IMR-90 (cell line): ENCODE measurements at regions not wholly inside any gene's neighbourhood (a gene's known extent, or its start where the extent isn't known, plus 50 kb on each side); places are given as distances from the start of the nearest gene placed in this dataset.

Source experiments
- ATAC-seq: fragments of 200-7000 bp; cut with Tn5 transposase; 2 replicates; pipeline ENCODE4 v1.9.1; 2020; ENCODE audit warnings: low read depth, mild to moderate bottlenecking, moderate library complexity
- BruUV-seq: library from RNA; stranded (reverse); fragments of 400-500 nt; replicated peaks from 2 replicates; lab custom pipeline; 2021; lab: Mats Ljungman, UMichigan
- CTCF ChIA-PET: fragments of 300-600 bp; formaldehyde crosslinking; extraction: SDS; loops from one replicate; lab custom pipeline; 2021; ENCODE audit warnings: antibody characterized with exemption; lab: Yijun Ruan, JAX
- POLR2A ChIA-PET: fragments of 300-600 bp; sonication (Branson Sonifier 250); formaldehyde crosslinking; loops from one replicate; lab custom pipeline; 2022; ENCODE audit warnings: antibody characterized with exemption; ENCODE audit not compliant: unreplicated experiment; lab: Charles Lee
- DNase-seq: peaks from one replicate; pipeline ENCODE4 v3.0.0; 2013
- H2AFZ ChIP-seq: replicated peaks from 2 replicates; pipeline ENCODE3; 2013; ENCODE audit warnings: low read length, mild to moderate bottlenecking; ENCODE audit not compliant: poor library complexity
- H2AK5ac ChIP-seq: 2 replicates; pipeline ENCODE4 v1.6.1; 2013; ENCODE audit warnings: low read depth, low read length, inconsistent platforms
- H2AK9ac ChIP-seq: replicated peaks from 2 replicates; pipeline ENCODE3; 2013; ENCODE audit warnings: mild to moderate bottlenecking, low read depth, low read length, moderate library complexity; ENCODE audit not compliant: poor library complexity
- H2BK120ac ChIP-seq: 2 replicates; pipeline ENCODE4 v1.6.1; 2013; ENCODE audit warnings: low read depth, low read length, inconsistent platforms
- H2BK15ac ChIP-seq: 3 replicates; pipeline ENCODE4 v1.6.1; 2013; ENCODE audit warnings: low read depth, low read length, inconsistent platforms
- H2BK20ac ChIP-seq: 2 replicates; pipeline ENCODE4 v1.6.1; 2013; ENCODE audit warnings: low read depth, mild to moderate bottlenecking, inconsistent platforms, low read length, moderate library complexity
- H2BK5ac ChIP-seq: 2 replicates; pipeline ENCODE4 v1.6.1; 2013; ENCODE audit warnings: mild to moderate bottlenecking, low read depth, low read length, inconsistent platforms; ENCODE audit not compliant: poor library complexity, severe bottlenecking
- H3K14ac ChIP-seq: replicated peaks from 2 replicates; pipeline ENCODE4 v1.6.1; 2013; ENCODE audit warnings: low read depth, low read length, inconsistent platforms
- H3K18ac ChIP-seq: 2 replicates; pipeline ENCODE4 v1.6.1; 2013; ENCODE audit warnings: low read depth, low read length, control low read depth
- H3K23ac ChIP-seq: 2 replicates; pipeline ENCODE4 v1.6.1; 2013; ENCODE audit warnings: low read depth, low read length, inconsistent platforms
- H3K27ac ChIP-seq: 2 replicates; pipeline ENCODE4 v1.5.1; 2013; ENCODE audit warnings: mild to moderate bottlenecking, control low read depth, low read length; ENCODE audit not compliant: insufficient read depth
- H3K27me3 ChIP-seq: 2 replicates; pipeline ENCODE4 v1.6.1; 2013; ENCODE audit warnings: low read length; ENCODE audit not compliant: control insufficient read depth, insufficient read depth
- H3K36me3 ChIP-seq: 2 replicates; pipeline ENCODE4 v1.6.1; 2013; ENCODE audit warnings: low read length, mixed read lengths; ENCODE audit not compliant: control insufficient read depth, insufficient read depth
- H3K4ac ChIP-seq: 2 replicates; pipeline ENCODE4 v1.6.1; 2013; ENCODE audit warnings: low read depth, low read length, inconsistent platforms
- H3K4me1 ChIP-seq: 2 replicates; pipeline ENCODE4 v1.6.1; 2013; ENCODE audit warnings: low read length, mixed read lengths; ENCODE audit not compliant: control insufficient read depth, insufficient read depth
- H3K4me2 ChIP-seq: 2 replicates; pipeline ENCODE4 v1.6.1; 2013; ENCODE audit warnings: low read depth, mild to moderate bottlenecking, control low read depth, low read length, moderate library complexity
- H3K4me3 ChIP-seq: 2 replicates; pipeline ENCODE4 v1.5.1; 2013; ENCODE audit warnings: low read depth, mild to moderate bottlenecking, control low read depth, low read length, moderate library complexity; ENCODE audit not compliant: insufficient read depth
- H3K56ac ChIP-seq: 2 replicates; pipeline ENCODE4 v1.6.1; 2013; ENCODE audit warnings: low read length, inconsistent platforms; ENCODE audit not compliant: insufficient read depth; ENCODE audit errors: extremely low read depth
- H3K79me1 ChIP-seq, 2 experiments: 2 replicates each; pipeline ENCODE4 v1.6.1; 2013; ENCODE audit warnings: low read length in 2 of 2, inconsistent platforms in 1 of 2, low read depth in 1 of 2
- H3K9ac ChIP-seq: 2 replicates; pipeline ENCODE4 v1.6.1; 2013; ENCODE audit warnings: low read depth, low read length, control low read depth
- H3K9me1 ChIP-seq: 2 replicates; pipeline ENCODE4 v1.6.1; 2013; ENCODE audit warnings: low read length, inconsistent platforms; ENCODE audit not compliant: insufficient read depth
- H3K9me3 ChIP-seq: 2 replicates; pipeline ENCODE4 v1.6.1; 2013; ENCODE audit warnings: low read length; ENCODE audit not compliant: control insufficient read depth, insufficient read depth
- H4K20me1 ChIP-seq: 2 replicates; pipeline ENCODE4 v1.6.1; 2013; ENCODE audit warnings: low read length, inconsistent platforms; ENCODE audit not compliant: insufficient read depth
- H4K5ac ChIP-seq: 2 replicates; pipeline ENCODE4 v1.6.1; 2013; ENCODE audit warnings: mild to moderate bottlenecking, low read depth, low read length, control low read depth
- H4K8ac ChIP-seq, 2 experiments: 2 replicates each; pipeline ENCODE4 v1.6.1; 2013; ENCODE audit warnings: low read depth in 2 of 2, low read length in 2 of 2, control low read depth in 1 of 2, inconsistent platforms in 1 of 2
- H4K91ac ChIP-seq: 2 replicates; pipeline ENCODE4 v1.6.1; 2013; ENCODE audit warnings: low read depth, low read length, inconsistent platforms; ENCODE audit not compliant: insufficient read depth
- BHLHE40 ChIP-seq: fragments of 150-350 bp; IDR thresholded peaks from 2 replicates; pipeline ENCODE4 v1.6.1; 2016; ENCODE audit warnings: mild to moderate bottlenecking, low read depth, low read length
- CEBPB ChIP-seq: IDR thresholded peaks from 2 replicates; pipeline ENCODE4 v1.6.1; 2012; ENCODE audit warnings: low read depth, low read length, improper control_type of control experiment
- CHD1 ChIP-seq: IDR thresholded peaks from 2 replicates; pipeline ENCODE4 v1.6.1; 2012; ENCODE audit warnings: low read depth, low read length, improper control_type of control experiment
- ELK1 ChIP-seq: fragments of 150-350 bp; IDR thresholded peaks from 2 replicates; pipeline ENCODE4 v1.6.1; 2016; ENCODE audit warnings: low read depth, mild to moderate bottlenecking, low read length, moderate library complexity, borderline replicate concordance
- FOS ChIP-seq: fragments of 150-350 bp; IDR thresholded peaks from 2 replicates; pipeline ENCODE4 v1.6.1; 2016; ENCODE audit warnings: low read depth, low read length
- MAFK ChIP-seq: IDR thresholded peaks from 2 replicates; pipeline ENCODE4 v1.6.1; 2012; ENCODE audit warnings: low read depth, low read length, improper control_type of control experiment
- MAZ ChIP-seq: IDR thresholded peaks from 2 replicates; pipeline ENCODE4 v1.6.1; 2012; ENCODE audit warnings: low read depth, mild to moderate bottlenecking, low read length, improper control_type of control experiment, moderate library complexity, borderline replicate concordance
- MXI1 ChIP-seq: IDR thresholded peaks from 2 replicates; pipeline ENCODE4 v1.6.1; 2012; ENCODE audit warnings: low read depth, mild to moderate bottlenecking, low read length, moderate library complexity, borderline replicate concordance
- NFE2L2 ChIP-seq: fragments of 150-350 bp; IDR thresholded peaks from 2 replicates; pipeline ENCODE4 v1.6.1; 2016; ENCODE audit warnings: low read depth, mild to moderate bottlenecking, low read length
- POLR2A ChIP-seq: IDR thresholded peaks from 2 replicates; pipeline ENCODE4 v1.6.1; 2012; ENCODE audit warnings: mild to moderate bottlenecking, low read depth, low read length
- RAD21 ChIP-seq: IDR thresholded peaks from 2 replicates; pipeline ENCODE4 v1.6.1; 2012; ENCODE audit warnings: low read length, improper control_type of control experiment
- RCOR1 ChIP-seq: IDR thresholded peaks from 2 replicates; pipeline ENCODE4 v1.6.1; 2012; ENCODE audit warnings: mild to moderate bottlenecking, low read length, improper control_type of control experiment; ENCODE audit not compliant: insufficient replicate concordance
- RFX5 ChIP-seq: IDR thresholded peaks from 2 replicates; pipeline ENCODE4 v1.8.0; 2012; ENCODE audit warnings: low read depth, mild to moderate bottlenecking, low read length, moderate library complexity
- WGBS, 2 experiments: methylation state at CpG; one replicate each; pipeline versions ENCODE4 v1.1.5 to v1.1.7; 2013; ENCODE audit warnings: missing lambda C conversion rate in 2 of 2; ENCODE audit not compliant: insufficient read length in 1 of 2; ENCODE audit errors: extremely low coverage in 2 of 2; 5-methylcytosine and 5-hydroxymethylcytosine counted together
- dilution Hi-C: fragments of 300-500 bp; cut with HindIII; formaldehyde crosslinking; loops from one replicate; pipeline ENCODE4 v1.14.3; 2018; ENCODE audit warnings: low sequenced_read_pairs; ENCODE audit not compliant: unreplicated experiment
- in situ Hi-C: fragments of 300-500 bp; cut with MboI; formaldehyde crosslinking; loops from 3 replicates; pipeline ENCODE4 v1.14.3; 2019; ENCODE audit warnings: low sequenced_read_pairs, inconsistent platforms, mixed read lengths
- intact Hi-C: fragments of 100-400 bp; cut with micrococcal nuclease; formaldehyde crosslinking; loops from 2 replicates; pipeline ENCODE4 v1.10.0; 2022
- TF ChIP-seq, protein P1 (sequence below): conservative IDR thresholded peaks from 2 replicates; pipeline ENCODE4 v1.5.1; 2012; ENCODE audit warnings: mild to moderate bottlenecking, low read depth, low read length, improper control_type of control experiment
- TF ChIP-seq, protein P2 (sequence below): fragments of 150-350 bp; IDR thresholded peaks from 2 replicates; pipeline ENCODE4 v1.6.1; 2017; ENCODE audit warnings: mild to moderate bottlenecking, antibody characterized with exemption, low read length, low read depth

GRCh38 chr18:51611326-51611725 is 413.8 kb upstream of the MEX3C start:
- Histone ChIP-seq H3K27ac (no peak overlapping the region), H2AK5ac (no peak overlapping the region), H4K20me1 (no peaks in the 10 kb centered on the region), H3K79me1 (no peaks in the 10 kb centered on the region), H2BK5ac (no peak overlapping the region), H3K14ac (no peak overlapping the region), H3K9me3 (peaks cover 6% of the 10 kb centered on the region), H4K91ac (no peak overlapping the region), H4K8ac (no peak overlapping the region), H3K4me1 (no peaks in the 10 kb centered on the region), H2BK15ac (no peak overlapping the region), H3K23ac (no peak overlapping the region), H2BK20ac (no peak overlapping the region), H3K4me2 (no peak overlapping the region), H2BK120ac (no peak overlapping the region), H3K36me3 (no peaks in the 10 kb centered on the region), H3K4ac (no peak overlapping the region), H3K4me3 (no peak overlapping the region), H3K18ac (no peak overlapping the region), H2AK9ac (no peak overlapping the region), H3K9me1 (no peaks in the 10 kb centered on the region), H3K27me3 (no peaks in the 10 kb centered on the region), H3K56ac (no peak overlapping the region), H3K9ac (no peak overlapping the region), H4K5ac (no peak overlapping the region), H2AFZ (no peak overlapping the region)
- ChIA-PET POLR2A (no interaction called here), CTCF (no interaction called here)
- dilution Hi-C loops = no loop called here
- TF ChIP-seq, protein P1, sequence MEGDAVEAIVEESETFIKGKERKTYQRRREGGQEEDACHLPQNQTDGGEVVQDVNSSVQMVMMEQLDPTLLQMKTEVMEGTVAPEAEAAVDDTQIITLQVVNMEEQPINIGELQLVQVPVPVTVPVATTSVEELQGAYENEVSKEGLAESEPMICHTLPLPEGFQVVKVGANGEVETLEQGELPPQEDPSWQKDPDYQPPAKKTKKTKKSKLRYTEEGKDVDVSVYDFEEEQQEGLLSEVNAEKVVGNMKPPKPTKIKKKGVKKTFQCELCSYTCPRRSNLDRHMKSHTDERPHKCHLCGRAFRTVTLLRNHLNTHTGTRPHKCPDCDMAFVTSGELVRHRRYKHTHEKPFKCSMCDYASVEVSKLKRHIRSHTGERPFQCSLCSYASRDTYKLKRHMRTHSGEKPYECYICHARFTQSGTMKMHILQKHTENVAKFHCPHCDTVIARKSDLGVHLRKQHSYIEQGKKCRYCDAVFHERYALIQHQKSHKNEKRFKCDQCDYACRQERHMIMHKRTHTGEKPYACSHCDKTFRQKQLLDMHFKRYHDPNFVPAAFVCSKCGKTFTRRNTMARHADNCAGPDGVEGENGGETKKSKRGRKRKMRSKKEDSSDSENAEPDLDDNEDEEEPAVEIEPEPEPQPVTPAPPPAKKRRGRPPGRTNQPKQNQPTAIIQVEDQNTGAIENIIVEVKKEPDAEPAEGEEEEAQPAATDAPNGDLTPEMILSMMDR = no peak
- TF ChIP-seq NFE2L2 (no peak), ELK1 (no peak), MAFK (no peak), RAD21 (no peak), BHLHE40 (no peak), FOS (no peak), RCOR1 (no peak), CHD1 (no peak), MXI1 (no peak), RFX5 (no peak), CEBPB (no peak), MAZ (no peak), POLR2A (no peak)
- TF ChIP-seq, protein P2, sequence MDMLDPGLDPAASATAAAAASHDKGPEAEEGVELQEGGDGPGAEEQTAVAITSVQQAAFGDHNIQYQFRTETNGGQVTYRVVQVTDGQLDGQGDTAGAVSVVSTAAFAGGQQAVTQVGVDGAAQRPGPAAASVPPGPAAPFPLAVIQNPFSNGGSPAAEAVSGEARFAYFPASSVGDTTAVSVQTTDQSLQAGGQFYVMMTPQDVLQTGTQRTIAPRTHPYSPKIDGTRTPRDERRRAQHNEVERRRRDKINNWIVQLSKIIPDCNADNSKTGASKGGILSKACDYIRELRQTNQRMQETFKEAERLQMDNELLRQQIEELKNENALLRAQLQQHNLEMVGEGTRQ = no peak
- intact Hi-C loops = no loop called here
- no TSS peak for BruUV-seq
- WGBS, 2 experiments = 20% methylated on average over 1 of the region's 1 CpG; no CpG with 5 or more reads in 1 of the 2 experiments
- DNase-seq (no peak), ATAC-seq (no peak)
- in situ Hi-C loops = no loop called here
